AG09309 (cell line): ENCODE measurements at regions not wholly inside any gene's neighbourhood (a gene's known extent, or its start where the extent isn't known, plus 50 kb on each side); places are given as distances from the start of the nearest gene placed in this dataset.

Experiments
- DNase-seq: peaks from one replicate; pipeline ENCODE4 v3.0.0-alpha.2; 2010; ENCODE audit warnings: low read depth
- H3K4me3 ChIP-seq: 2 replicates; pipeline ENCODE4 v1.5.1; 2011; ENCODE audit warnings: mild to moderate bottlenecking, low read depth, low read length, moderate library complexity; ENCODE audit not compliant: control insufficient read depth
- CTCF ChIP-seq: IDR thresholded peaks from 2 replicates; pipeline ENCODE4 v1.5.1; 2011; ENCODE audit warnings: mild to moderate bottlenecking, low read depth, low read length, inconsistent platforms; ENCODE audit not compliant: insufficient read depth, control insufficient read depth; ENCODE audit errors: missing control alignments

- no peak for TF ChIP-seq CTCF
- no peak overlapping the region for H3K4me3 ChIP-seq
- DNase-seq = no peak
Measured at GRCh38 chr1:162972773-162973172, 96.4 kb upstream of the RGS4 start.

GRCh38 chr1:162970021-162970420 lies 99.1 kb upstream of the RGS4 start:
- no peak overlapping the region for H3K4me3 ChIP-seq
- DNase-seq = no peak
- no peak for TF ChIP-seq CTCF

GRCh38 chr1:162966613-162967012 lies 102.5 kb upstream of the RGS4 start:
- TF ChIP-seq CTCF = no peak
- no peak overlapping the region for H3K4me3 ChIP-seq
- no peak for DNase-seq

GRCh38 chr1:162964901-162965300 lies 103.9 kb upstream of the CCDC190 start:
- no peak overlapping the region for H3K4me3 ChIP-seq
- TF ChIP-seq CTCF = no peak

GRCh38 chr1:162956922-162957321 lies 95.9 kb upstream of the CCDC190 start:
- H3K4me3 ChIP-seq = no peak overlapping the region
- no peak for TF ChIP-seq CTCF
- DNase-seq = no peak

More at GRCh38 chr1:162964901-162965300, 103.9 kb upstream of the CCDC190 start:
- DNase-seq = no peak

- no peak overlapping the region for H3K4me3 ChIP-seq
- TF ChIP-seq CTCF = no peak
- DNase-seq = no peak
Measured at GRCh38 chr1:162954824-162955223, 93.8 kb upstream of the CCDC190 start.

GRCh38 chr1:162952956-162953355 lies 92.0 kb upstream of the CCDC190 start:
- no peak for TF ChIP-seq CTCF
- no peak for DNase-seq
- H3K4me3 ChIP-seq = no peak overlapping the region
